IMR-90 (cell line): ENCODE measurements at regions not wholly inside any gene's neighbourhood (a gene's known extent, or its start where the extent isn't known, plus 50 kb on each side); places are given as distances from the start of the nearest gene placed in this dataset.
A peak's percentile ranks its signal among the peaks of the same experiment; 100 is the strongest.

ENCODE experiments used
- ATAC-seq: fragments of 200-7000 bp; cut with Tn5 transposase; 2 replicates; pipeline ENCODE4 v1.9.1; 2020; ENCODE audit warnings: low read depth, mild to moderate bottlenecking, moderate library complexity
- BruUV-seq: library from RNA; stranded (reverse); fragments of 400-500 nt; replicated peaks from 2 replicates; lab custom pipeline; 2021; lab: Mats Ljungman, UMichigan
- CTCF ChIA-PET: fragments of 300-600 bp; formaldehyde crosslinking; extraction: SDS; loops from one replicate; lab custom pipeline; 2021; ENCODE audit warnings: antibody characterized with exemption; lab: Yijun Ruan, JAX
- POLR2A ChIA-PET: fragments of 300-600 bp; sonication (Branson Sonifier 250); formaldehyde crosslinking; loops from one replicate; lab custom pipeline; 2022; ENCODE audit warnings: antibody characterized with exemption; ENCODE audit not compliant: unreplicated experiment; lab: Charles Lee
- DNase-seq: peaks from one replicate; pipeline ENCODE4 v3.0.0; 2013
- H2AFZ ChIP-seq: replicated peaks from 2 replicates; pipeline ENCODE3; 2013; ENCODE audit warnings: low read length, mild to moderate bottlenecking; ENCODE audit not compliant: poor library complexity
- H2AK5ac ChIP-seq: 2 replicates; pipeline ENCODE4 v1.6.1; 2013; ENCODE audit warnings: low read depth, low read length, inconsistent platforms
- H2AK9ac ChIP-seq: replicated peaks from 2 replicates; pipeline ENCODE3; 2013; ENCODE audit warnings: mild to moderate bottlenecking, low read depth, low read length, moderate library complexity; ENCODE audit not compliant: poor library complexity
- H2BK120ac ChIP-seq: 2 replicates; pipeline ENCODE4 v1.6.1; 2013; ENCODE audit warnings: low read depth, low read length, inconsistent platforms
- H2BK15ac ChIP-seq: 3 replicates; pipeline ENCODE4 v1.6.1; 2013; ENCODE audit warnings: low read depth, low read length, inconsistent platforms
- H2BK20ac ChIP-seq: 2 replicates; pipeline ENCODE4 v1.6.1; 2013; ENCODE audit warnings: low read depth, mild to moderate bottlenecking, inconsistent platforms, low read length, moderate library complexity
- H2BK5ac ChIP-seq: 2 replicates; pipeline ENCODE4 v1.6.1; 2013; ENCODE audit warnings: mild to moderate bottlenecking, low read depth, low read length, inconsistent platforms; ENCODE audit not compliant: poor library complexity, severe bottlenecking
- H3K14ac ChIP-seq: replicated peaks from 2 replicates; pipeline ENCODE4 v1.6.1; 2013; ENCODE audit warnings: low read depth, low read length, inconsistent platforms
- H3K18ac ChIP-seq: 2 replicates; pipeline ENCODE4 v1.6.1; 2013; ENCODE audit warnings: low read depth, low read length, control low read depth
- H3K23ac ChIP-seq: 2 replicates; pipeline ENCODE4 v1.6.1; 2013; ENCODE audit warnings: low read depth, low read length, inconsistent platforms
- H3K27ac ChIP-seq: 2 replicates; pipeline ENCODE4 v1.5.1; 2013; ENCODE audit warnings: mild to moderate bottlenecking, control low read depth, low read length; ENCODE audit not compliant: insufficient read depth
- H3K27me3 ChIP-seq: 2 replicates; pipeline ENCODE4 v1.6.1; 2013; ENCODE audit warnings: low read length; ENCODE audit not compliant: control insufficient read depth, insufficient read depth
- H3K36me3 ChIP-seq: 2 replicates; pipeline ENCODE4 v1.6.1; 2013; ENCODE audit warnings: low read length, mixed read lengths; ENCODE audit not compliant: control insufficient read depth, insufficient read depth
- H3K4ac ChIP-seq: 2 replicates; pipeline ENCODE4 v1.6.1; 2013; ENCODE audit warnings: low read depth, low read length, inconsistent platforms
- H3K4me1 ChIP-seq: 2 replicates; pipeline ENCODE4 v1.6.1; 2013; ENCODE audit warnings: low read length, mixed read lengths; ENCODE audit not compliant: control insufficient read depth, insufficient read depth
- H3K4me2 ChIP-seq: 2 replicates; pipeline ENCODE4 v1.6.1; 2013; ENCODE audit warnings: low read depth, mild to moderate bottlenecking, control low read depth, low read length, moderate library complexity
- H3K4me3 ChIP-seq: 2 replicates; pipeline ENCODE4 v1.5.1; 2013; ENCODE audit warnings: low read depth, mild to moderate bottlenecking, control low read depth, low read length, moderate library complexity; ENCODE audit not compliant: insufficient read depth
- H3K56ac ChIP-seq: 2 replicates; pipeline ENCODE4 v1.6.1; 2013; ENCODE audit warnings: low read length, inconsistent platforms; ENCODE audit not compliant: insufficient read depth; ENCODE audit errors: extremely low read depth
- H3K79me1 ChIP-seq, 2 experiments: 2 replicates each; pipeline ENCODE4 v1.6.1; 2013; ENCODE audit warnings: low read length in 2 of 2, inconsistent platforms in 1 of 2, low read depth in 1 of 2
- H3K9ac ChIP-seq: 2 replicates; pipeline ENCODE4 v1.6.1; 2013; ENCODE audit warnings: low read depth, low read length, control low read depth
- H3K9me1 ChIP-seq: 2 replicates; pipeline ENCODE4 v1.6.1; 2013; ENCODE audit warnings: low read length, inconsistent platforms; ENCODE audit not compliant: insufficient read depth
- H3K9me3 ChIP-seq: 2 replicates; pipeline ENCODE4 v1.6.1; 2013; ENCODE audit warnings: low read length; ENCODE audit not compliant: control insufficient read depth, insufficient read depth
- H4K20me1 ChIP-seq: 2 replicates; pipeline ENCODE4 v1.6.1; 2013; ENCODE audit warnings: low read length, inconsistent platforms; ENCODE audit not compliant: insufficient read depth
- H4K5ac ChIP-seq: 2 replicates; pipeline ENCODE4 v1.6.1; 2013; ENCODE audit warnings: mild to moderate bottlenecking, low read depth, low read length, control low read depth
- H4K8ac ChIP-seq, 2 experiments: 2 replicates each; pipeline ENCODE4 v1.6.1; 2013; ENCODE audit warnings: low read depth in 2 of 2, low read length in 2 of 2, control low read depth in 1 of 2, inconsistent platforms in 1 of 2
- H4K91ac ChIP-seq: 2 replicates; pipeline ENCODE4 v1.6.1; 2013; ENCODE audit warnings: low read depth, low read length, inconsistent platforms; ENCODE audit not compliant: insufficient read depth
- BHLHE40 ChIP-seq: fragments of 150-350 bp; IDR thresholded peaks from 2 replicates; pipeline ENCODE4 v1.6.1; 2016; ENCODE audit warnings: mild to moderate bottlenecking, low read depth, low read length
- CEBPB ChIP-seq: IDR thresholded peaks from 2 replicates; pipeline ENCODE4 v1.6.1; 2012; ENCODE audit warnings: low read depth, low read length, improper control_type of control experiment
- CTCF ChIP-seq: conservative IDR thresholded peaks from 2 replicates; pipeline ENCODE4 v1.5.1; 2012; ENCODE audit warnings: mild to moderate bottlenecking, low read depth, low read length, improper control_type of control experiment
- ELK1 ChIP-seq: fragments of 150-350 bp; IDR thresholded peaks from 2 replicates; pipeline ENCODE4 v1.6.1; 2016; ENCODE audit warnings: low read depth, mild to moderate bottlenecking, low read length, moderate library complexity, borderline replicate concordance
- FOS ChIP-seq: fragments of 150-350 bp; IDR thresholded peaks from 2 replicates; pipeline ENCODE4 v1.6.1; 2016; ENCODE audit warnings: low read depth, low read length
- MAFK ChIP-seq: IDR thresholded peaks from 2 replicates; pipeline ENCODE4 v1.6.1; 2012; ENCODE audit warnings: low read depth, low read length, improper control_type of control experiment
- MAZ ChIP-seq: IDR thresholded peaks from 2 replicates; pipeline ENCODE4 v1.6.1; 2012; ENCODE audit warnings: low read depth, mild to moderate bottlenecking, low read length, improper control_type of control experiment, moderate library complexity, borderline replicate concordance
- MXI1 ChIP-seq: IDR thresholded peaks from 2 replicates; pipeline ENCODE4 v1.6.1; 2012; ENCODE audit warnings: low read depth, mild to moderate bottlenecking, low read length, moderate library complexity, borderline replicate concordance
- NFE2L2 ChIP-seq: fragments of 150-350 bp; IDR thresholded peaks from 2 replicates; pipeline ENCODE4 v1.6.1; 2016; ENCODE audit warnings: low read depth, mild to moderate bottlenecking, low read length
- POLR2A ChIP-seq: IDR thresholded peaks from 2 replicates; pipeline ENCODE4 v1.6.1; 2012; ENCODE audit warnings: mild to moderate bottlenecking, low read depth, low read length
- RAD21 ChIP-seq: IDR thresholded peaks from 2 replicates; pipeline ENCODE4 v1.6.1; 2012; ENCODE audit warnings: low read length, improper control_type of control experiment
- RCOR1 ChIP-seq: IDR thresholded peaks from 2 replicates; pipeline ENCODE4 v1.6.1; 2012; ENCODE audit warnings: mild to moderate bottlenecking, low read length, improper control_type of control experiment; ENCODE audit not compliant: insufficient replicate concordance
- RFX5 ChIP-seq: IDR thresholded peaks from 2 replicates; pipeline ENCODE4 v1.8.0; 2012; ENCODE audit warnings: low read depth, mild to moderate bottlenecking, low read length, moderate library complexity
- SMC3 ChIP-seq: fragments of 150-350 bp; IDR thresholded peaks from 2 replicates; pipeline ENCODE4 v1.6.1; 2016; ENCODE audit warnings: low read depth, mild to moderate bottlenecking, antibody characterized with exemption, low read length, moderate library complexity
- USF2 ChIP-seq: fragments of 150-350 bp; IDR thresholded peaks from 2 replicates; pipeline ENCODE4 v1.6.1; 2017; ENCODE audit warnings: mild to moderate bottlenecking, antibody characterized with exemption, low read length, low read depth
- WGBS, 2 experiments: methylation state at CpG; one replicate each; pipeline versions ENCODE4 v1.1.5 to v1.1.7; 2013; ENCODE audit warnings: missing lambda C conversion rate in 2 of 2; ENCODE audit not compliant: insufficient read length in 1 of 2; ENCODE audit errors: extremely low coverage in 2 of 2; 5-methylcytosine and 5-hydroxymethylcytosine counted together
- dilution Hi-C: fragments of 300-500 bp; cut with HindIII; formaldehyde crosslinking; loops from one replicate; pipeline ENCODE4 v1.14.3; 2018; ENCODE audit warnings: low sequenced_read_pairs; ENCODE audit not compliant: unreplicated experiment
- in situ Hi-C: fragments of 300-500 bp; cut with MboI; formaldehyde crosslinking; loops from 3 replicates; pipeline ENCODE4 v1.14.3; 2019; ENCODE audit warnings: low sequenced_read_pairs, inconsistent platforms, mixed read lengths
- intact Hi-C: fragments of 100-400 bp; cut with micrococcal nuclease; formaldehyde crosslinking; loops from 2 replicates; pipeline ENCODE4 v1.10.0; 2022

- dilution Hi-C loops: no loop called here
- Histone ChIP-seq H3K23ac (no peak overlapping the region), H4K8ac (no peak overlapping the region), H4K91ac (no peak overlapping the region), H4K20me1 (no peaks in the 10 kb centered on the region), H4K5ac (no peak overlapping the region), H3K56ac (no peak overlapping the region), H2BK5ac (no peak overlapping the region), H3K4ac (no peak overlapping the region), H3K9me1 (no peaks in the 10 kb centered on the region), H2AFZ (peak overlapping the region; percentile 4), H2BK15ac (no peak overlapping the region), H3K4me1 (no peaks in the 10 kb centered on the region), H3K27me3 (no peaks in the 10 kb centered on the region), H3K18ac (no peak overlapping the region), H3K9ac (no peak overlapping the region), H2AK5ac (no peak overlapping the region), H3K4me3 (no peak overlapping the region), H2BK20ac (no peak overlapping the region), H2BK120ac (no peak overlapping the region), H3K14ac (no peak overlapping the region), H3K9me3 (peaks cover 2% of the 10 kb centered on the region; the same call in 1 of the 2 replicates), H3K79me1 (no peaks in the 10 kb centered on the region), H3K4me2 (no peak overlapping the region), H3K27ac (no peak overlapping the region), H3K36me3 (no peaks in the 10 kb centered on the region), H2AK9ac (no peak overlapping the region)
- WGBS, 2 experiments: 16% methylated on average over 7 of the region's 19 CpGs; no CpG with 5 or more reads in 1 of the 2 experiments
- no TSS peak for BruUV-seq
- in situ Hi-C loops: loop anchor here (25.0 kb wide), 2 partner anchors 738 to 1188 kb away; partner anchors contain the start of gene ZNF354A
- CTCF ChIA-PET: no interaction called here
- POLR2A ChIA-PET: no interaction called here
- intact Hi-C loops: no loop called here
- ATAC-seq (no peak), DNase-seq (no peak)
- TF ChIP-seq USF2: no peak
- no peak for TF ChIP-seq CEBPB
- no peak for TF ChIP-seq RFX5
- no peak for TF ChIP-seq NFE2L2
- TF ChIP-seq RCOR1: no peak
- no peak for TF ChIP-seq ELK1
- TF ChIP-seq MAZ: no peak
- TF ChIP-seq MAFK: no peak
- TF ChIP-seq BHLHE40: no peak
- no peak for TF ChIP-seq POLR2A
- no peak for TF ChIP-seq SMC3
- no peak for TF ChIP-seq CTCF
- no peak for TF ChIP-seq RAD21
- TF ChIP-seq FOS: no peak
- no peak for TF ChIP-seq MXI1
Observed at GRCh38 chr5:179475208-179475751, 75.1 kb upstream of the RUFY1 start.
